Mammary epithelial cell (primary cell): ENCODE measurements at regions not wholly inside any gene's neighbourhood (a gene's known extent, or its start where the extent isn't known, plus 50 kb on each side); places are given as distances from the start of the nearest gene placed in this dataset.

Experiments
- CTCF ChIP-seq, 2 donors: IDR thresholded peaks in 1 of 2; conservative IDR thresholded peaks in 1 of 2; 2 replicates each; pipeline ENCODE4 v1.5.1; 2011 to 2012; ENCODE audit warnings: inconsistent platforms in 2 of 2, low read length in 2 of 2, mild to moderate bottlenecking in 2 of 2, control low read depth in 1 of 2, low read depth in 1 of 2; ENCODE audit not compliant: insufficient read depth in 1 of 2; ENCODE audit errors: extremely low read depth in 1 of 2
- EZH2 ChIP-seq: IDR thresholded peaks from 2 replicates; pipeline ENCODE4 v1.6.1; 2012; ENCODE audit warnings: low read length, inconsistent platforms, borderline replicate concordance

GRCh38 chr5:2032432-2032831 lies 149.7 kb upstream of the IRX4 start:
- TF ChIP-seq CTCF (conservative IDR thresholded peaks at IDR 0.05 in 1 of 2, IDR thresholded peaks at IDR 0.05 in 1 of 2; ENCODE audit: extremely low read depth in 1 of 2, insufficient read depth in 1 of 2, low read depth in 1 of 2, low read length in 2 of 2): no peak
- TF ChIP-seq EZH2: no peak
